GM10266 (cell line): ENCODE measurements at regions not wholly inside any gene's neighbourhood (a gene's known extent, or its start where the extent isn't known, plus 50 kb on each side); places are given as distances from the start of the nearest gene placed in this dataset.

Experiments used
- DNase-seq: peaks from one replicate; pipeline ENCODE4 v3.0.0; 2012; ENCODE audit errors: extremely low spot score
- TF ChIP-seq, protein P1 (sequence below): IDR thresholded peaks from 2 replicates; pipeline ENCODE4 v1.5.1; 2012; ENCODE audit warnings: mild to moderate bottlenecking, low read depth; ENCODE audit not compliant: control insufficient read depth, insufficient read depth; ENCODE audit errors: missing control alignments

- TF ChIP-seq, protein P1, sequence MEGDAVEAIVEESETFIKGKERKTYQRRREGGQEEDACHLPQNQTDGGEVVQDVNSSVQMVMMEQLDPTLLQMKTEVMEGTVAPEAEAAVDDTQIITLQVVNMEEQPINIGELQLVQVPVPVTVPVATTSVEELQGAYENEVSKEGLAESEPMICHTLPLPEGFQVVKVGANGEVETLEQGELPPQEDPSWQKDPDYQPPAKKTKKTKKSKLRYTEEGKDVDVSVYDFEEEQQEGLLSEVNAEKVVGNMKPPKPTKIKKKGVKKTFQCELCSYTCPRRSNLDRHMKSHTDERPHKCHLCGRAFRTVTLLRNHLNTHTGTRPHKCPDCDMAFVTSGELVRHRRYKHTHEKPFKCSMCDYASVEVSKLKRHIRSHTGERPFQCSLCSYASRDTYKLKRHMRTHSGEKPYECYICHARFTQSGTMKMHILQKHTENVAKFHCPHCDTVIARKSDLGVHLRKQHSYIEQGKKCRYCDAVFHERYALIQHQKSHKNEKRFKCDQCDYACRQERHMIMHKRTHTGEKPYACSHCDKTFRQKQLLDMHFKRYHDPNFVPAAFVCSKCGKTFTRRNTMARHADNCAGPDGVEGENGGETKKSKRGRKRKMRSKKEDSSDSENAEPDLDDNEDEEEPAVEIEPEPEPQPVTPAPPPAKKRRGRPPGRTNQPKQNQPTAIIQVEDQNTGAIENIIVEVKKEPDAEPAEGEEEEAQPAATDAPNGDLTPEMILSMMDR, result no peak
Observed at GRCh38 chr13:74705438-74705837, 571.2 kb upstream of the KLF12 start.

DNA sequence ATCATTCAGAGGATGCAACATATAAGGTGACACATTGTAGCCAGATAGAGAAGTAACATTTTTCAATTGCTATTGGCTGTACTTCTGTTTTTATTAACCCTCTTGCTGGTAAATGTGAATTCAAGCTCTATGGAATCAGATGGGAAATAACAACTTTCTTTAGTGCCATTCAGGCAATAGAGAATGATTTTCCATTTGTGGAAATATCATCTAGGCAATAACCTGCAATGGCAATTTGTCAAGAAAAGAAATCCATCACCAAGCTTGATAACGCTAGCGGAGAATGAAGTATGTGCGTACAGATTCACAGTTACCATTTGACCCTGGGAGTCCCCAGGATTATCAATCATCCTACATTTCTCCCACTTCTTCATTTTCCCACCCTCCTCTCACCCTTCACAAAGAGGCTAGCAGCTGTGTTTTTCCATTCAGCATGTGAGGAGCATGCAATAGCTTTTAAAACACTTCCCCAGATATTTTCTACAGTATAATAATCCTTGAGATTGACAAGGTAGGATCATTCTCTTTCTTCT lies 569.7 kb upstream of the KLF12 start:
- no peak for DNase-seq
- TF ChIP-seq, protein P1, result no peak

More at GRCh38 chr13:74705438-74705837, 571.2 kb upstream of the KLF12 start:
- no peak for DNase-seq

DNA sequence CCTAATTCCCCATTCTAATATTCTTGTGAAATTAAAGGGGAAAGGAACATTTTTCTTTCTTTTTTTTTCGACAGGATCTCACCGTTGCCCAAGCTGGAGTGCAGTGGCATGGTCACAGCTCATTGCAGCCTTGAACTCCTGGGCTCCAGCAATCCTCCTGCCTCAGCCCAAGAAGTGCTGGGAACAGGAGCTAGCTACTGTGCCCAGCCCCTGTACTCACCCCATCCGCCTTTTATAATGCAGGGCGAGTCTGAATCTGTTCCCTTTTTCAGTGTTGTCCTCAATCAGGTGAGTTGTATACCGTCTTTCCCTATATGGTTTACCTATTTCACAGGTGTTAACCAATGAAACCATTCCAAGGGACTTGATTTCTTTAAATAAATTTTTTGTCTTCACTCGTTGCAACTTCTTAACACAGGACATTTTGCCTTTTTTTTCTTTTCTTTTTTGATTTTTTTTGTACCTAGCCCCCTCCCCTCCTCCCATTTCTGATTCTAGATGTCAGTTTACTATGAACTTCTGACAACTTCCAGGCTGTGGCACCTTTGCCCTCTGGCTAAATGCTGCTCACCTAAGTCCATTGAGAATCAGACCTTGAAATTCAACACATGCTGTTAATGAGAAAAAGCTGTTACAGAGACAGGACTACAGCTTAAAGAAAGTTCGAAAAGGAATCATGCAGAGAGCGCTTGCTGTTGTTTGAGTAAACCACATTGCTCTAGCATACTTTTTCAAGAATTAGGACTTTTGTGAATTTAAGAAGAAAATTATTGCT lies 562.1 kb upstream of the KLF12 start:
- TF ChIP-seq, protein P1, result no peak
- DNase-seq, result no peak

- DNase-seq, result no peak
Observed at GRCh38 chr13:74695021-74695800, 561.0 kb upstream of the KLF12 start.

DNA sequence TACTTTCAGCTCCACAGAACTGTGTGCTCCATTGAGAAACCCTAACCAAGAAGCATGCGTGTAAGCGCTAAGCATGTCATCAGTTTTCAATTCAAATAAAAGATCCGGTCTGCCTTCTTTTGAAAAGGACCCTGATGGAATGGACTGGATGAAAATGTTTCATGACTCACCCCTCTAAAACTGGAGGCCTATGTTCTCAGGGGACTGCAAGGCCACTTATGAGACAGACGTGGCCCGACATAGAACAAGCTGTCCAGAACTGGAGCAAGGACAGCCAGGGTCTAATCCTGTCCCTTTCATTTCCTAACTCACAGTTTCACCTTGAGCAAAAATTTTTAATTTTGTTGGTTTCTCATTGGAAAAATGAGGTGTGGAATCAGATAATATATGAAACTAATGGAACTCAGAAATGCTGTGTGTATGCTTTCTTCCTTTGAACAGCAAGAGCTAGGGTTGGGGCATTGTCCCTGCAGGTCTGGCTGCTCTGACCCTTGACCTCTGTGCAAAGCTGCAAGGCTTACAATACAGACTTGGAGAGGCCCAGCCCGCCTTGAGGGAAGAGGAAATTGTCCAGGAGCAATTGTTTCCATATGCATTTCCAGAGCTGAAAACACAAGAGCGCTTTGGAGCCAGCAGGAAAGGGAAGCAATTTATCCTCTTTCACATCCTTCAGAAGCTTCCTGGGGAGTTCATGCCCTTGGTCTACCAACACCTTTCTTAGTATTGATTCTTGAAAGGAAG lies 553.4 kb upstream of the KLF12 start:
- TF ChIP-seq, protein P1, result no peak

More at GRCh38 chr13:74695021-74695800, 561.0 kb upstream of the KLF12 start:
- TF ChIP-seq, protein P1, result no peak

DNA sequence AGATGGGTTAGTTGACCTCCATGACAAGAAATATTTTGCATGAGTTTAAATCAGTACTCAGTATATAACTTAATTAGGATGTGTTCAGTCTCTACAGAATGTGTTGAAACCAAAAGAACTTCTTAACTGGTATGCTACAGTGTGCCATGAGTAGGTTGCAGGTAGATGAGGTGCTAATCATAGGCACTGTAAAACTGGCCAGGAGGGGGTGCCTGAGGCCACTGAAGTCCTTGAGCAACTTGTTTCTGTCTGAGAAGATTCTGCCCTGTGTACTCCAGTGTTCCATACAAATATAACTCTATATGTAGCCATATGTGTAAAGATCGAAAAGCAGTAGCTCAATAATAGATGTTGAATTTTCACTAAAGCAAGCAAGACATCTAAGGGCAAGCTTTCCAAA lies 549.2 kb upstream of the KLF12 start:
- no peak for DNase-seq
- TF ChIP-seq, protein P1, result no peak

More for the DNA sequence above, 553.4 kb upstream of the KLF12 start:
- DNase-seq, result no peak
